ENCODE measurements at regions not wholly inside any gene's neighbourhood (a gene's known extent, or its start where the extent isn't known, plus 50 kb on each side); places are given as distances from the start of the nearest gene placed in this dataset.
"Not testable (repeated sequence)": the region's sequence is repeated elsewhere in the genome, so short reads cannot be mapped to it uniquely, and the experiment has no call there.

GRCh38 chr11:12604557-12605153 lies 69.6 kb upstream of the TEAD1 start:
- Histone ChIP-seq H3K27ac (no peak overlapping the region), H3K4me1 (peaks cover 0 to 8% (median 0%) of the 10 kb centered on the region in 4 donors), H3K4me3 (no peak overlapping the region), H3K9me3 (no peaks in the 10 kb centered on the region), H3K36me3 (no peaks in the 10 kb centered on the region), H3K27me3 (no peaks in the 10 kb centered on the region)
- TF ChIP-seq EP300 (IDR thresholded peaks at IDR 0.05): no peak
- no peak for TF ChIP-seq POLR2A (IDR thresholded peaks at IDR 0.05)
- TF ChIP-seq CTCF (IDR thresholded peaks at IDR 0.05): no peak
- DNase-seq (ENCODE audit: low spot score in 2 of 2): no peak
- WGBS, 2 donors: 58 to 64% methylated on average over 1 of the region's 1 CpG

- H3K27me3 ChIP-seq: no peaks in the 10 kb centered on the region
- DNase-seq (ENCODE audit: low spot score in 2 of 2): no peak
- H3K4me3 ChIP-seq: no peak overlapping the region
- no peak for TF ChIP-seq CTCF (IDR thresholded peaks at IDR 0.05)
- no peak for TF ChIP-seq POLR2A (IDR thresholded peaks at IDR 0.05)
- no peak for TF ChIP-seq EP300 (IDR thresholded peaks at IDR 0.05)
- H3K4me1 ChIP-seq: peaks cover 0 to 8% (median 0%) of the 10 kb centered on the region in 4 donors
- H3K9me3 ChIP-seq: peaks cover 0 to 16% (median 2%) of the 10 kb centered on the region in 4 donors
- H3K27ac ChIP-seq: no peak overlapping the region
- H3K36me3 ChIP-seq: no peaks in the 10 kb centered on the region
- 44 to 49% methylated on average over 2 of the region's 2 CpGs for WGBS, 2 donors
Observed at GRCh38 chr11:12606597-12606996, 67.6 kb upstream of the TEAD1 start.

- peaks cover 0 to 28% (median 5%) of the 10 kb centered on the region in 4 donors for H3K9me3 ChIP-seq
- H3K36me3 ChIP-seq; H3K27ac ChIP-seq; H3K27me3 ChIP-seq; H3K4me1 ChIP-seq; H3K4me3 ChIP-seq; DNase-seq (ENCODE audit: low spot score in 2 of 2): not testable (repeated sequence)
- 77 to 88% methylated on average over 5 of the region's 5 CpGs for WGBS, 2 donors
Observed at GRCh38 chr11:12608678-12609077, 65.5 kb upstream of the TEAD1 start.

GRCh38 chr11:12611352-12611751 lies 62.9 kb upstream of the TEAD1 start:
- no peak overlapping the region for H3K27ac ChIP-seq
- H3K27me3 ChIP-seq: no peaks in the 10 kb centered on the region
- H3K4me1 ChIP-seq: no peaks in the 10 kb centered on the region
- TF ChIP-seq CTCF (IDR thresholded peaks at IDR 0.05) (no peak), EP300 (IDR thresholded peaks at IDR 0.05) (no peak), POLR2A (IDR thresholded peaks at IDR 0.05) (no peak)
- H3K4me3 ChIP-seq: no peak overlapping the region
- H3K9me3 ChIP-seq: peaks cover 0 to 28% (median 5%) of the 10 kb centered on the region in 4 donors
- DNase-seq (ENCODE audit: low spot score in 2 of 2): no peak
- no peaks in the 10 kb centered on the region for H3K36me3 ChIP-seq

- no peak for DNase-seq (ENCODE audit: low spot score in 2 of 2)
- Histone ChIP-seq H3K27ac (no peak overlapping the region), H3K27me3 (no peaks in the 10 kb centered on the region), H3K4me1 (no peaks in the 10 kb centered on the region), H3K4me3 (no peak overlapping the region), H3K9me3 (peaks cover 0 to 4% (median 0%) of the 10 kb centered on the region in 4 donors), H3K36me3 (no peaks in the 10 kb centered on the region)
- TF ChIP-seq POLR2A (IDR thresholded peaks at IDR 0.05): no peak
- no peak for TF ChIP-seq CTCF (IDR thresholded peaks at IDR 0.05)
- TF ChIP-seq EP300 (IDR thresholded peaks at IDR 0.05): no peak
- WGBS, 2 donors: 91 to 96% methylated on average over 3 of the region's 3 CpGs
Observed at GRCh38 chr11:12617632-12618031, 56.6 kb upstream of the TEAD1 start.
